ENCODE measurements at regions not wholly inside any gene's neighbourhood (a gene's known extent, or its start where the extent isn't known, plus 50 kb on each side); places are given as distances from the start of the nearest gene placed in this dataset.

DNA sequence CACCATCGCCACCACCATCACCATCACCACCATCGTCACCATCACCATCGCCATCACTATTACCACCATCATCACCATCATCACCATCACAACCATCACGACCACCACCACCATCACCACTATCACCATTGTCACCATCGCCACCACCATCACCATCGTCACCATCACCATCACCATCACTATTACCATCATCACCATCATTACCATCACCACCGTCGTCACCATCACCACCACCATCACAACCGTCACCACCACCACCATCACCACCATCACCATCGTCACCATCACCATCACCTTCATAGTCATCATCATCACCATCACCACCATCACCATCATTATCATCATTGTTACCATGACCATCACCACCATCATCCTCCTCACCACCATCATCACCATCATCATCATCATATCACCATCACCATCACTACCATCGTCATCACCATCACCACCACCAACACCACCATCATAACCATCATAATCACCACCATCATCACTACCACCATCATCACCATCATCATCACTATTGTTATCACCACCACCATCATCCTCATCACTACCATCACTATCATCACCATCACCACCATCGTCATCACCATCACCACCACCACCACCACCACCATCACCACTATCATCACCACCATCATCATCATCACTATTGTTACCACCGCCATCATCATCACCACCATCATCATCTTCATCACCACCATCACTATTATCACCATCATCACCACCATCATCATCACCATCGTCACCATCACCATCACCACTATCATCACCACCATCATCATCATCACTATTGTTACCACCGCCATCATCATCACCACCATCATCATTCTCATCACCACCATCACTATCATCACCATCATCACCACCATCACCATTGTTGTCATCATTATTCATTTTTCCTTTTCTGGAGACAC lies 51.5 kb upstream of the ZNF469 start (continued):
- TF ChIP-seq, protein P1, sequence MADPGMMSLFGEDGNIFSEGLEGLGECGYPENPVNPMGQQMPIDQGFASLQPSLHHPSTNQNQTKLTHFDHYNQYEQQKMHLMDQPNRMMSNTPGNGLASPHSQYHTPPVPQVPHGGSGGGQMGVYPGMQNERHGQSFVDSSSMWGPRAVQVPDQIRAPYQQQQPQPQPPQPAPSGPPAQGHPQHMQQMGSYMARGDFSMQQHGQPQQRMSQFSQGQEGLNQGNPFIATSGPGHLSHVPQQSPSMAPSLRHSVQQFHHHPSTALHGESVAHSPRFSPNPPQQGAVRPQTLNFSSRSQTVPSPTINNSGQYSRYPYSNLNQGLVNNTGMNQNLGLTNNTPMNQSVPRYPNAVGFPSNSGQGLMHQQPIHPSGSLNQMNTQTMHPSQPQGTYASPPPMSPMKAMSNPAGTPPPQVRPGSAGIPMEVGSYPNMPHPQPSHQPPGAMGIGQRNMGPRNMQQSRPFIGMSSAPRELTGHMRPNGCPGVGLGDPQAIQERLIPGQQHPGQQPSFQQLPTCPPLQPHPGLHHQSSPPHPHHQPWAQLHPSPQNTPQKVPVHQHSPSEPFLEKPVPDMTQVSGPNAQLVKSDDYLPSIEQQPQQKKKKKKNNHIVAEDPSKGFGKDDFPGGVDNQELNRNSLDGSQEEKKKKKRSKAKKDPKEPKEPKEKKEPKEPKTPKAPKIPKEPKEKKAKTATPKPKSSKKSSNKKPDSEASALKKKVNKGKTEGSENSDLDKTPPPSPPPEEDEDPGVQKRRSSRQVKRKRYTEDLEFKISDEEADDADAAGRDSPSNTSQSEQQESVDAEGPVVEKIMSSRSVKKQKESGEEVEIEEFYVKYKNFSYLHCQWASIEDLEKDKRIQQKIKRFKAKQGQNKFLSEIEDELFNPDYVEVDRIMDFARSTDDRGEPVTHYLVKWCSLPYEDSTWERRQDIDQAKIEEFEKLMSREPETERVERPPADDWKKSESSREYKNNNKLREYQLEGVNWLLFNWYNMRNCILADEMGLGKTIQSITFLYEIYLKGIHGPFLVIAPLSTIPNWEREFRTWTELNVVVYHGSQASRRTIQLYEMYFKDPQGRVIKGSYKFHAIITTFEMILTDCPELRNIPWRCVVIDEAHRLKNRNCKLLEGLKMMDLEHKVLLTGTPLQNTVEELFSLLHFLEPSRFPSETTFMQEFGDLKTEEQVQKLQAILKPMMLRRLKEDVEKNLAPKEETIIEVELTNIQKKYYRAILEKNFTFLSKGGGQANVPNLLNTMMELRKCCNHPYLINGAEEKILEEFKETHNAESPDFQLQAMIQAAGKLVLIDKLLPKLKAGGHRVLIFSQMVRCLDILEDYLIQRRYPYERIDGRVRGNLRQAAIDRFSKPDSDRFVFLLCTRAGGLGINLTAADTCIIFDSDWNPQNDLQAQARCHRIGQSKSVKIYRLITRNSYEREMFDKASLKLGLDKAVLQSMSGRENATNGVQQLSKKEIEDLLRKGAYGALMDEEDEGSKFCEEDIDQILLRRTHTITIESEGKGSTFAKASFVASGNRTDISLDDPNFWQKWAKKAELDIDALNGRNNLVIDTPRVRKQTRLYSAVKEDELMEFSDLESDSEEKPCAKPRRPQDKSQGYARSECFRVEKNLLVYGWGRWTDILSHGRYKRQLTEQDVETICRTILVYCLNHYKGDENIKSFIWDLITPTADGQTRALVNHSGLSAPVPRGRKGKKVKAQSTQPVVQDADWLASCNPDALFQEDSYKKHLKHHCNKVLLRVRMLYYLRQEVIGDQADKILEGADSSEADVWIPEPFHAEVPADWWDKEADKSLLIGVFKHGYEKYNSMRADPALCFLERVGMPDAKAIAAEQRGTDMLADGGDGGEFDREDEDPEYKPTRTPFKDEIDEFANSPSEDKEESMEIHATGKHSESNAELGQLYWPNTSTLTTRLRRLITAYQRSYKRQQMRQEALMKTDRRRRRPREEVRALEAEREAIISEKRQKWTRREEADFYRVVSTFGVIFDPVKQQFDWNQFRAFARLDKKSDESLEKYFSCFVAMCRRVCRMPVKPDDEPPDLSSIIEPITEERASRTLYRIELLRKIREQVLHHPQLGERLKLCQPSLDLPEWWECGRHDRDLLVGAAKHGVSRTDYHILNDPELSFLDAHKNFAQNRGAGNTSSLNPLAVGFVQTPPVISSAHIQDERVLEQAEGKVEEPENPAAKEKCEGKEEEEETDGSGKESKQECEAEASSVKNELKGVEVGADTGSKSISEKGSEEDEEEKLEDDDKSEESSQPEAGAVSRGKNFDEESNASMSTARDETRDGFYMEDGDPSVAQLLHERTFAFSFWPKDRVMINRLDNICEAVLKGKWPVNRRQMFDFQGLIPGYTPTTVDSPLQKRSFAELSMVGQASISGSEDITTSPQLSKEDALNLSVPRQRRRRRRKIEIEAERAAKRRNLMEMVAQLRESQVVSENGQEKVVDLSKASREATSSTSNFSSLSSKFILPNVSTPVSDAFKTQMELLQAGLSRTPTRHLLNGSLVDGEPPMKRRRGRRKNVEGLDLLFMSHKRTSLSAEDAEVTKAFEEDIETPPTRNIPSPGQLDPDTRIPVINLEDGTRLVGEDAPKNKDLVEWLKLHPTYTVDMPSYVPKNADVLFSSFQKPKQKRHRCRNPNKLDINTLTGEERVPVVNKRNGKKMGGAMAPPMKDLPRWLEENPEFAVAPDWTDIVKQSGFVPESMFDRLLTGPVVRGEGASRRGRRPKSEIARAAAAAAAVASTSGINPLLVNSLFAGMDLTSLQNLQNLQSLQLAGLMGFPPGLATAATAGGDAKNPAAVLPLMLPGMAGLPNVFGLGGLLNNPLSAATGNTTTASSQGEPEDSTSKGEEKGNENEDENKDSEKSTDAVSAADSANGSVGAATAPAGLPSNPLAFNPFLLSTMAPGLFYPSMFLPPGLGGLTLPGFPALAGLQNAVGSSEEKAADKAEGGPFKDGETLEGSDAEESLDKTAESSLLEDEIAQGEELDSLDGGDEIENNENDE (IDR thresholded peaks at IDR 0.05; ENCODE audit: insufficient replicate concordance, low read length), result no peak
- TF ChIP-seq CBX8 (IDR thresholded peaks at IDR 0.05; ENCODE audit: borderline replicate concordance, low read depth, low read length), result no peak
- TF ChIP-seq SAP30 (IDR thresholded peaks at IDR 0.05; ENCODE audit: insufficient read depth, insufficient replicate concordance, low read length), result no peak
- TF ChIP-seq SIRT6 (IDR thresholded peaks at IDR 0.05; ENCODE audit: low read length), result no peak
- TF ChIP-seq, protein P2, sequence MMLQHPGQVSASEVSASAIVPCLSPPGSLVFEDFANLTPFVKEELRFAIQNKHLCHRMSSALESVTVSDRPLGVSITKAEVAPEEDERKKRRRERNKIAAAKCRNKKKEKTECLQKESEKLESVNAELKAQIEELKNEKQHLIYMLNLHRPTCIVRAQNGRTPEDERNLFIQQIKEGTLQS (IDR thresholded peaks at IDR 0.05; ENCODE audit: insufficient read depth, low read depth, low read length), result no peak
- no peak for TF ChIP-seq MAFK (IDR thresholded peaks at IDR 0.05; ENCODE audit: low read depth, low read length)
- no peak for TF ChIP-seq JUND (IDR thresholded peaks at IDR 0.05; ENCODE audit: low read length)
- TF ChIP-seq BCL11A (IDR thresholded peaks at IDR 0.05; ENCODE audit: low read depth in 2 of 2, low read length in 2 of 2), result no peak
- no peak for TF ChIP-seq CHD2 (IDR thresholded peaks at IDR 0.05; ENCODE audit: low read length)

Measured in H1 (cell line).